Embryonic facial prominence (tissue), 1 donor: ENCODE measurements at regions not wholly inside any gene's neighbourhood (a gene's known extent, or its start where the extent isn't known, plus 50 kb on each side); places are given as distances from the start of the nearest gene placed in this dataset.
"Not testable (repeated sequence)": the region's sequence is repeated elsewhere in the genome, so short reads cannot be mapped to it uniquely, and the experiment has no call there.

Source experiments
- DNase-seq: peaks from one replicate; pipeline ENCODE4 v3.0.0-alpha.2; 2016; ENCODE audit errors: extremely low spot score

DNA sequence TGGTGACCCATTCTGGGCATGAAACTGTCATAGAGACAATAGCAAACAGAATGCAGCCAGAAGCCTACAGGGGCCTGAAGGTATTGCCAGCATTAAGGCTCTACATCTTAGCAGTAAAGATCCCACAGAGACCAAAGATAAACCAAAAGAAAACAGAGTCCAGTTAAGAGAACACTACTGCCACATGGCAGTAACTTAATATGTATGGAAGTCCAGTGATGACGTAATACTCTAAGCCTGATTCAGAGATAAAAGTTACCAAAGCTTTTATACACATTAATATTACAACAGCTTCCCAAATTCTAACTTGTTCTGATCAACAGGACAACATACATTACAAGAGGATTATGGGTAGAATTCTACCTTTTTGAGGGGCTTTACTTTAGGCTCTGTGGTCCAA lies 371.5 kb downstream of the PRELID2 start:
- DNase-seq = no peak

GRCh38 chr5:145462525-145462924 lies 372.6 kb downstream of the PRELID2 start:
- DNase-seq = no peak

- no peak for DNase-seq
These were observed 384.8 kb downstream of the PRELID2 start for GRCh38 chr5:145450286-145450885.

- no peak for DNase-seq
These were observed 385.3 kb downstream of the PRELID2 start for GRCh38 chr5:145449794-145450193.

DNA sequence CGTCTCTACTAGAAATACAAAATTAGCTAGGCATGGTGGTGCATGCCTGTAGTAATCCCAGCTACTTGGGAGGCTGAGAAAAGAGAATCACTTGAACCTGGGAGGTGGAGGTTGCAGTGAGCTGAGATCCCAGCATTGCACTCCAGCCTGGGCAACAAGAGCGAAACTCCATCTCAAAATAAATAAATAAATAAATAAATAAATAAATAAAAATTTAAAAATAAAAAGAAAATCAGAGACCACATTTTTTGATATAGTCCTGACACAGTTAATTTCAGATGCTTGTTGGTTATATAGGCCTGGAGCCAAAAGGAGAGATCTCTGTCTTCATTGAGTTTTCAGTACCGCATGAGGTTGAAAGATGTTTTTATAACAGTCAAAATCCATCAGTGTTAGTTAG lies 388.3 kb downstream of the PRELID2 start:
- DNase-seq = not testable (repeated sequence)

DNA sequence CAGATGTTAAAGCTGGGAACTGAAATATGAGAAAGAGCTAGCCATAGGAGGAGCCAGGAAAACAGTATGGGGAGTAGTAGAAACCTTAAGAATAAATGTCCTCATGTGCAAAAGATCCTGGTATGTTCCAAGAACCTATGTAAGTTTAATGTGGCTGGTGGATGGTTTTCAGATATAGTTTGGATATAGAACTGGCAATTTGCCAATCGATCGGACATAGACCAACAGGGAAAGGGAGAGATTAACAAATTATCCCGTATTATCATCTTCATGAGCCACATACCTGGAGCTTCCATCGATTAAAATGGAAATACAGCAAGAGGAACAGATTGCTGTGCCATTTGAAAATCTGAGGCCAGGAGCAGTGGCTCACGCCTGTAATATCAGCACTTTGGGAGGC lies 388.7 kb downstream of the PRELID2 start:
- no peak for DNase-seq

GRCh38 chr5:145445027-145445426 lies 390.1 kb downstream of the PRELID2 start:
- no peak for DNase-seq

DNA sequence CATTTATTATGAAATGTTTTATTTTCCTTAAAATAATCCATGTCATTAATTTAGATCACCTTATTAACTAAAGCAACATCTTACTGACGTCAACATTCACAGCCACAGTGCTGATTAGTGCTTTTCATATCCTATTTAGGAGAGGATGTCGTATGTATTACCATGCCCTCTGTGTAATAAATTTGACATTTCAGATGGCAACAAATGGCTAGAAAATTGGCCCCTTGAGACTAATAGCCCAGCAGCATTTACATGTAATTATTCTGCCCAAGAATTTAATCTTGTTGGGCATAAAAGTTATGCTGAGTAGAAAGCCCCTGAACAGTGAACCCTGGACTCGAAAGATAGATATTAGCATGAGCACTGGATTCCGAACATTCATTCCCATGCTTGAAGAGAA lies 391.2 kb downstream of the PRELID2 start:
- no peak for DNase-seq

- no peak for DNase-seq
These were observed 391.8 kb downstream of the PRELID2 start for GRCh38 chr5:145443366-145443765.

GRCh38 chr5:145442661-145443060 lies 392.5 kb downstream of the PRELID2 start:
- DNase-seq = not testable (repeated sequence)

DNA sequence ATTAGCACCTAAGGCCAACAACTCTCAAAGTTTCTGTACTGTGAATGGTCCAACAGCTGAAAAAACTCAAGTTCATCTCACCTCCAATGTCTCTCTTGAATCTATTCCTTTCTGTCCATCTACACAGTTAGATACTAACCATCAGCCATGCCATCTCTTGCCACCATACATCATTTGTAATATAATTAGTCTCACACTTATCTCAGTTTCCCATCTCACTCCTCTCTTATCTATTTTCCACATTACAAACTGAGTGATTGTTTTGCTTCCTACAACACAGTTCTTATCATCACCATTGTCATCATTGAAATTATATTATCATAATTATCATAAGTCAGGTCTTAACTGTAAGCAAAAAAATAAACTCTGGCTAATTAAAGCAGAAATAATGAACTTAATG lies 393.9 kb downstream of the PRELID2 start:
- no peak for DNase-seq

- DNase-seq = no peak
These were observed 397.5 kb downstream of the PRELID2 start for GRCh38 chr5:145437627-145438026.

GRCh38 chr5:145433077-145433476 lies 402.1 kb downstream of the PRELID2 start:
- DNase-seq = no peak

DNA sequence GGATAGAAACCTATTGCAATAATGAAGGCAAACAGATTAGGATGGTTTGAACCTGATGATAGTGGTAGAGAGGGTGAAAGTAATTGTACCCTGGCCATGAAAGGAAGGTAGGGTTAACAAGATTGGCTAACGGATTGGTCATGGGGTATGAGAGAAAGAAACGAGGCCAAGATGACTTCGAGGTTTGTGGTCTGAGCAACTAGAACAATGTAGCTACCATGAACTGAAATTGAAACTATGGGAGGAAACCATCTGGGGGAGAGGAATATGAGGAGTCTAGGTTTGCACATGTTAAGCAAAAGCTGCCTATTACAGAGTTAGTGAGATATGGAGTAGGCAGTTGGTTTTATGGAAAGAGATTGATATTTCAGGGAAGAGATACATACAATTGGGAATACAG lies 406.0 kb downstream of the PRELID2 start:
- DNase-seq = no peak

- DNase-seq = no peak
These were observed 427.1 kb downstream of the PRELID2 start for GRCh38 chr5:145408048-145408341.

DNA sequence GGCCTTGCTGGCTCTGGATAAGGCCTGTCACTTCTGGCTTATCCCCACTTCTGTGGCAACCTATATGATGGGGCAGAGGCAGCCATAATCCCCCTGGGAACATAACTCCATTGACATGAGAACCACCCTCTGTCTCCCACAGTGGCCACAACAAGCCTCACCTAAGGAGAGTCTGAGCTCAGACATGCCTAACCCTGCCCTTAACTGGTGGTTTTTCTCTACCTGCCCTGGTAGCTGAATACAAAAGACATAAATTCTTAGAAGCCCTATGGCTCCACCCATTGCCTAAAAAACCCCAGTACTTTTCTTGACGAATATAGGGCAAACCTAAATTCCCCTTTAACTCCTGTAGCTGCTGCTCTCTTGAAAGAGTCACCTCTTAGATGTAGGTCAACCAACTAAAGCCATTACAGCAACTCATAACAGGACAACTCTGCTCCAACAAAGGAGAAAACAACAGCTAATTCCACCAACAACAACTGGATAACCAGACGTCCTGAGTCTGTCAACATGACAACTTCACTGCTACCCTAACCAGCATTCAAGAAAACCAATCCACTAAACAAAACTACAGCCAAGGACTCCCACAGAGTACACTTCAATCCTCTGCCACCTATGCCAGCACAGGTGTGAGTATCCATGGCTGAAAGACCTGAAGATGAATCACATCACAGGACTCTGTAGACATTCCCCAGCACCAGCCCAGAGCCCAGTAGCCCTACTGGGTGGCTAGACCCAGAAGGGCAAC lies 427.7 kb downstream of the PRELID2 start:
- DNase-seq = no peak

DNA sequence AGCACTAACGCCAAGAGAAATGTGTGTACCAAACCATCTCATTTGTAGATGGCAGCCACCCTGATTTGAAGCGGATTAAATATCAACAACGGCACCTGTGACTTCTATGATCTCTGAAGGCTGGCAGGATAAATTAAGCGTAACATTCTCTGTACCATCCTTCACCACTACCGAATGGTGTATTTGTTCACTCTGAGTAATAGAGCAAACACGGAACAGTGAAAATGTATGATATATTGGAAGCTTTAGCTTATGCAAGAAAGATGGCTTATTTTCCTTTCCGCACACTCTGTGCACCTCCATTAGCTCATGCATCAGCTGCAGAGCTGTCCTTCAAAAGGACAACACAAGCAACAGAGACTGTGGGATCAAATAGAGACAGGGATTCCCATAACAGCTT lies 431.1 kb downstream of the PRELID2 start:
- no peak for DNase-seq

- DNase-seq = no peak
These were observed 438.3 kb downstream of the PRELID2 start for GRCh38 chr5:145396888-145397287.

DNA sequence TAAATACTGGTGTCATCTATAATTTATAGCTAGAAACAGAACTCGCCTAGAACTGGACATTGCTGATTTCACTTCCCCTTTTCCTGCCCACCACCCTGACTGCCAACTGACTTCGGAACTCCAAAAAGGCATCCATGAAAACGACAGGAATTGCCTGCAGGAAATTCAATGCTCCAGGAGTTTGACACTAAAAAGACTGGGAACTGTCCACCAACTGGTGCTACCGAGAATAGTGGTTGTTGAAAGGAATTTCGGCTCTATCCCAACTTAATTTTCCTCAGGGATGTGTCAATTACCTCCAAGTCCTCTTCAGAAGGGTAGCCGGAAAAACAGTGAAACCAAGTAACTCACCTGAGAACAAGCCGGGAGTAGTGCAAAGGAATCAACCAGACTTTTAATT lies 440.0 kb downstream of the PRELID2 start:
- DNase-seq = not testable (repeated sequence)

DNA sequence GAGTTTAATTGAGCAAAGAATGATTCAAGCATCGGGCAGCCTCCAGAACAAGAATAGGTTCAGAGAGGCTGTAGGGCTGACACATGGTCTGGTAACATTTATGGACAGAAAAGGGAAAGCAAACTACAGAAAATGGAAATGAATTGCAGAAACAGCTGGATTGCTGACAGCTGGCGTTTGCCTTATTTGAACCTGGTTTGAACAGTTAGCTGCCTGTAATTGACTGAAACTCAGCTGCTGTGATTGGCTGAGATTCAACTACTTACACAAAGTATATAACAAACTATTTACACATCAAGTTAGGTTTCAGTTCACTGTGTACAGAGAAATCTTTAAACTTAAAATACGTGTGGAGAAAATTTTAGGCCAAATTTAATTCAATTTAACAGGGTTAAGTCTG lies 441.7 kb downstream of the PRELID2 start:
- no peak for DNase-seq

DNA sequence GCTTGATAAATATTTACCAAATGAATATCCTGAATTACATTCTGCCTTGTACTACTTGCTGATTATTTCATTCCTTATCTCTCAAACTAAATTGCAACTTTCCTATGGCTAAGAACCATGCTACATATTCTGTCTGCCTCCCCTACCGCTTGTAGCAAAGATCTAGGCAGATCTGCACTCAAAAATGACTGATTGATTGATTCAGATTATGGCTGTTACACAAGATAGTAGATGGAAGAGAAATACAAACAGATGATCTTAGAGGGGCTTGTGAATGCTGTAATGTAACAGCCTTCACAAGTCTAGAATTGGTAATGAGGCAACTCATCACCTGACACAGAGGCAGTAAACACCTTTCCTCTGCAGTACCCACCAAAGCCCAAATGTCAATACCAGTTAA lies 446.1 kb downstream of the PRELID2 start:
- DNase-seq = no peak

DNA sequence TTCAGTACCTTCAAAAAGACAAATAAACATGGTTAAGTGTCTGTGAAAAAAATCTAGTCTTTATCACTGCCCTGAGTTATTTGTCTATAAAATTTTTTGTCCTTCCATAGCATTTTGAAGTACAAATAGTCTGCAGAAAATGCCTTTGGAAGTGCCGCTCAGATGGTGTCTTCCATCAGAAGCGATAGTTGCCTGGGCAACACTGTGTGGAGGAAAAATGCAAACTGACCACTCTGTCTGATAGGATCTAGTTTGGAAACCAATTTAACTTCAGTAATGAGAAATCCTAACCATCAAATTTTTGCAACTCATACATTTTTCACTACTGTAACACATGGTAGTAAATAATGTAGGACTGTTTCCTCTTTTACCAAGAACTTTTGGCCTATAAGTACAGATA lies 449.9 kb downstream of the PRELID2 start:
- no peak for DNase-seq

DNA sequence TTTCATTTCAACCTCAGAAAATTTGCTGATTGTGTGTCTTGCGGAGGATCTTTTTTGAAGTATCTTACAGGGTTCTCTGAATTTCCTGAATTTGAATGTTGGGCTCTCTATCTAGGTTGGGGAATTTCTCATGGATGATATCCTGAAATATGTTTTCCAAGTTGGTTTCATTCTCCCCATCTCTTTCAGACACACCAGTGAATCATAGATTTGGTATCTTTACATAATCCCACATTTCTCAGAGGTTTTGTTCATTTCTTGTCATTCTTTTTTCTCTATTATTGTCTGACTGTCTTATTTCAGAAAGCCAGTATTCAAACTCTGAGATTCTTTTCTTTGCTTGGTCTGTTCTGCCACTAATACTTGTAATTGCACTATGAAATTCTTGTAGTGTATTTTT lies 456.9 kb downstream of the PRELID2 start:
- no peak for DNase-seq

DNA sequence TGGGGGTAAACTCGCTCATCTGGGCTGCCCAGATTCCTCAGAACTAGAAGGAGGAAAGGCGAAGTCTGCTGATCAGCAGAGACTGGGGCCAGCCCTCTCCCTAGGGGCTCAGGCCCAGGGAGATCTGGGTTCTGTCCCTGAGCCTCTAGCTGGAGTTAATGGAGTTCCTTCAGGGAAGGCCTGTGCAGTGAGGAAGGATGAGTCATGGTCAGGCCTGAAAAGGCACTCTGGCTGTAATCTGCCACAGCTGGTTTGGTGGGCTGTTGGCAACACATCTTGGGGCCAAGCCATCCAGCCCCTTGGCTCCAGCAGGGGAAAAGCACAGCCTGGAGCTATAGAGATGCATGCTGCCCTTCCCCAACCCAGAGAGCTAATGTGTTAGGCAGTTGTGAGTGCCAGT lies 459.6 kb downstream of the PRELID2 start:
- no peak for DNase-seq
